HG02943 (cell line): ENCODE measurements at regions not wholly inside any gene's neighbourhood (a gene's known extent, or its start where the extent isn't known, plus 50 kb on each side); places are given as distances from the start of the nearest gene placed in this dataset.
A peak's percentile ranks its signal among the peaks of the same experiment; 100 is the strongest.

Experiments
- ATAC-seq: cut with Tn5 transposase; IDR thresholded peaks from one replicate; pipeline ENCODE4 v1.9.1; 2021; ENCODE audit warnings: mild to moderate bottlenecking, low read depth, moderate library complexity; ENCODE audit not compliant: unreplicated experiment

DNA sequence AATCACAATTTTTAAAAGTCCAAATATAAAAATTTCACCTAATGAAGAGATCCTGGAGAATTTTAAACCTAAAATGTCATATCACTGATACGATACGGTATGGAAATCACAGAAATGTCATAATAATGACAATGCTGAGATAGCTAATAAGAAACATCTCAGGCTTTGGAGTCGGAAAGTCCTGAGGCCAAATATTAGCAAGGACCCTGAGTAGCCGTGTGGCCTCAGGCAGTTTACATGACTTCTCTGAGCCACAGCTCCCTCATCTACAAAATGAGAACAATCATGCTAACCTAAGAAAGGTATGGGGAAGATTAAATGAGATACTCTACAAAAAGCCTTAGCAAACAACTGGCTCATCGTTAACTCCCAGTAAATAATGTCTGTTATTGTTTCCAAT, 100.9 kb upstream of the NEBL start:
- no peak for ATAC-seq

DNA sequence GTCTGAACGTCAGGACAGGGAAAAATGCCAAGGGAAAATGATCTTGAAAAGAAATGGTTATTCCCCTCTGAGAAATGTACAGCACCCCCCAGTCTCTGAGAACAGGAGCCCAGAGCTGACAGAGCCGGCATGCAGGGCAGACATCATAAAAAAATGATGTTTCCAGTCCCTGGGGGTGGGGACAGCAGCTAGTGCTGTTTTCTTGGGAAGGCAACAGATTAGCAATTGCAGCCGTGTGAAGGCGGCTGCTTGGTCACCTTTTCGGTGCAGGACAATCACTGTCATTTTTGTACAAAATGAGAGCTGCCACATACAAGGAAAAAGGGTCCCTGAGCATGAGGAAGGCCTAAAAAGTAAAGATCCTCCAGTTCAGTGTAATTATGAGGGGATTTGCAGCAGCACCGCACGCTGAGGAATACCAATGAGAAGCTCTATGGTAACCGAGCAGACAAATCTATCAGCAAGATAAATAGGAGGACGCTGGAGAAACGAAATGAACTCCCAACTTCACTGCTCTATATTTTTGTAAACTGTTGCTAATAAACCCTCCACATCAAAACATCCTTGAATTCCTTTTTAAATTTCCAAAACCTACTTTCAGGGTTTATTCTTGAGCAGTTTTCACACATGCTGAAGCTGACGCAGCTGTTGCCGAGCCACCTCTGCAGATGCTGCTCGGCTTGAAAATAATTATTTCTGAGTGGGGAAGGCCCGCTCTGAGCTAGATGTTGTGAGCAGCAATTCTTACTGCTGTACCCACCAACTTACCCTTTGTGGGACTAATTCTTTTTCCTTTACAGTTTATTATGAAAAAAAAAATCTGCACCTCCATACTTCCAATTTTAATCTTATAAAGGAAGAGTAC, 98.2 kb upstream of the NEBL start:
- no peak for ATAC-seq

DNA sequence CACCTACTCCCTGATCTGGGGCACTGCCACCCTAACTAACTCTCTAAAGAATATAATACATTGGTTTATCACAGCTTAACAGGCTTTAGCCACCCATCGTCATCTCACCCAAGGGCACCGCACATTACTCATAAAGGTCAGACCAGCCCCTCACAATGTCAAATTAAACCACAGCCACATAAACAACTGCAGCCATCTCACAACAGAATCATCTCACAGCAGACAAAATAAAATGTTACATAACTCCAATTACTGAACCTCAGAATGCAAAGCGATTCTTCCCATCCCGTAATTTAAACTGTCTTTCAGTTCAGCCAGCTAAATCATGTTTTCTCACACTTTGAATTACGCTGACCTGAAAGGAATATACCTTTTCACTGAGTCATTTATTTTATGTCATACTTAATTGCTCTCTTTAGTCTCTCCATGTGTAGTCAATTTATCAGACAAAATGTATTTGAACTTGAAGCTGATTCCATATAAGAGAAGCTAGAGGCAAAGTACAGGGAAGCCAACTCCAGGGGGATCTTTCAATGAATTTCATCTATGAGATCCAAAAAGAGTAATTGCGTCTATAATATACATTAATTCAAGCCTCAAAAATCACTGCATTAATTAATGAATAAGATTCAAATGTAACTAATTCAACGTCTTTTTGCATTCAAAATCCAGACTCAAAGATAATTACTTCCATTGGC, 96.9 kb upstream of the NEBL start:
- ATAC-seq = no peak

DNA sequence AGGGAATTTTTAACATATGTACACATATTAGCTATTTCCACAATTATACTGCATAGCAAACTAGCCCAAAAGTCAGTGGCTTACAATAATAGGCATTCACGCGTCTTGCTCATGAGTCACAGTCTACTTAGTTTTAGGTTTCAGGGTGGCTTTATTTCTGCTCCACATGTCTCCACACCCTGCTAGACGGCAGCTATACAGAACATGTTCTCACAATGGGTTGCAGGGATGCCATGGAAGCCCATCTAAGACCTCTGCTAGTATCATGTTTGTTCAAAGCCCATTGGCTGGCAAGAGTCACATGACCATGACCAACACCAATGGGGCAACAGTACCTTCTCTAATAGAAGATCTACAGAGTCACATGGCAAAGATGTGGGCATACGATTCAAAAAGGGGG, 96.3 kb upstream of the NEBL start:
- no peak for ATAC-seq

DNA sequence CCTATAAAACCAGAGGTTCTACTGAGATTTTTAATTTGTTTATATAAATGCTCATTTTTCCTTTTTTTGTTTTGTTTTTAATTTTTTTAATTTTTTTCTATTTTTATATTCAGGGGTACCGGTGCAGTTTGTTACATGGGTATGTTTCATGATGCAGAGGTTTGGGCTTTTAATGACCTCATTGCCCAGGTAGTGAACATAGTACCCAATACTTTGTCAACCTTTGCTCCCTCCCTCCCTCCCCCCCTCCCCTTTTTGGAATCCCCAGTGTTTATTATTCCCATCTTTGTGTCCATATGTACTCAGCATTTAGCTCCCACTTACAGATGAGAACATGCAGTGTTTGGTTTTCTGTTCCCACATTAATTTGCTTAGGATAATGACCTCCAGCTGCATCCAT, 94.4 kb upstream of the NEBL start:
- ATAC-seq = no peak

DNA sequence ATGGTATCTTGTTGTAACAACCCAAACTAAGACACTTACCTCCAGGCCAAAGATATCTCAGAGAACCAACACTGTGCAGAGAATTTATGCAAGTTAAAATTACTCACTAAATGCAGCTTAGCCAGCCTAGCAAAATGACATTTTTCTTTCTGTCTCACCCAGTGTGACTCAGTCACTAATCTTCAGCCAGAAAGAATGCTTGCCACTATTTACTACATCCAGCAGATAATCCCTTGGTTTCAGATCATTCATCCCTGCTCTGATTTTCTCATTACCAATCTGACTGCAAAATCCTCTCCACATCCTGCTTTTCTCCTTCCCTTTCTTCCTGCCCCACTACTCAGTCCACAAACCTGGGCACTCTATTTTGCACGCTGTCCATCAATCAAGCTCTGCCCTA, 93.5 kb upstream of the NEBL start:
- no peak for ATAC-seq

DNA sequence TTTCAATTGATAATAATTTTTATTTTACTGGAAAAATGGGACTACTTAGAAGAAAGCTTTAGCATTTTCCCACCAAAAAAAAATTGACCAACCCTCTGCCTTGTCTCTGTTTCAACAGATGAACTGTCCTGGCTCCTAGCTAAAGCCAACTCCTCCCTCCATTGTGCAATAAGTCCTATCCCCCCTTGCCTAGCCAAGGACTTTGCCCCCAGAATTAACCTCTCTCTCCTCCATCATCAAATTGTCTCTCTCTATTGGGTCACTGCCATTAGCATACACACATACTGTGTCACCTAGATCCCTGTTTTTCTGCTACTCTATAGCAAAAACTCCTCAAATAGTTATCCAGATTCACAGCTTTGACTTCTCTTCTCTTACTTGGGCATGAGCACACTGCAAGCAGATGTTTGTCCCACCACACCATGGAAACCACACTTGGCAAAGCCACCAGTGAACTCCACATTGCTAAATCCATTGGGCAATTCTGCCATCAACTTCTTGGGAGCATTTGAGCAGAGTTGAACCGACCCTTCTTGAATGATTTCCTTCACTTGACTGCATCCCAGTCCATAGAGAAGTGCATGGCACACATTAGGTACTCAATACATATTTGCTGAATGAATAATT, 91.4 kb upstream of the NEBL start:
- no peak for ATAC-seq

DNA sequence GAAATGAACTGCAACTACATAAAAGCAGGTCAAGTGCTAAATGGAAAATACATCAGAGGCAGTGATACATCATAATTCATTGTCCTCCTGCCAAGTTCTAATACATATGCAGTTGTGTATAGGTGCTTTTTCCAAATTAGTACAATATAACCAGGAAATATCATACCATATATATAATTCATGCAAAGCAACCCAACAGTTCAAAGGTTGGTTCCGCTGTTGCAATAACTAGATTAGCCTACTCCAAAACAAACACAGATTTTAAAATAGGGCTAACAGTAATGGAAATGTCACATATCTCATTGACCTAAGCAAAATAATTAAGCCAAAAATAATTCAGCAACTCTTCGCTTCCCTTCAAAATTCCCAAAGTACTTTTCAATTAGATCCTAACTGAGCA, 88.9 kb upstream of the NEBL start:
- ATAC-seq = no peak

DNA sequence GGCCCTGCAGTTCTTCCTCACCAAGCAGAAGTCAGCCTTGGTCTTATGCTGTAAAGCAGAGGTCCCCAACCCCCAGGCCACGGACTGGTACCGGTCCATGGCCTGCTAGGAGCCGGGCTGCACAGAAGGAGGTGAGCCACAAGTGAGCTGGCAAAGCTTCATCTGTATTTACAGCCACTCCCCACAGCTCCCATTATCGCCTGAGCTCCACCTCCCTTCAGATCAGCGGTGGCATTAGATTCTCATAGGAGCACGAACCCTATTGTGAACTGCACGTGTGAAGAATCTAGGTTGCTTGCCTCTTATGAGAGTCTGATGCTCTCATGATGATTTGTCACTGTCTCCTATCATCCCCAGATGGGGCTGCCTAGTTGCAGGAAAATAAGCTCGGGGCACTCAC, 87.6 kb upstream of the NEBL start:
- no peak for ATAC-seq

DNA sequence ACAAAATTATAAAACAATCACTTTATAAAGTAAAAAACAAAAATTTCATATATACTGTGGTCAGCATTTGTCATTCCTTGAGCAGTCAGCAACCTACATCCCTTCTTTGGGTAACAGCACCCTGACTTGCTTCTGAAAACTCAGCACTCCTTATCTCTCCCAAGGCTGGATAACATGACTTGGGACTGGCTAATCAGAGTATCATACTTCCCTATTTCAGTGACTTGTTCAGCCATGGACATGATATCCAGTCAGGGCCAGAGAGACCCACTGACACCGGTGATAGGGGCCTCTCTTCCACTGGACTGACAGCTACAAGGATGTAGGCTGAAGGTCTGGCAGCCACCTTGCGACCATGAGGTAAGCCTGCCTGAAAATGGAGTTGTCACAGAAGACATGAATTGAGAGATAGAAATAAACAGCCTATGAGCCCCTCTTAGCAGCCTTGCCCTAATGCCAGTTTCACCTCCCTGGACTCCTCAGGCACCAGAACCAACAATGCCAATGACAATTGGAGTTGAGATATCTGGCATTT, 84.4 kb upstream of the NEBL start:
- ATAC-seq = no peak

DNA sequence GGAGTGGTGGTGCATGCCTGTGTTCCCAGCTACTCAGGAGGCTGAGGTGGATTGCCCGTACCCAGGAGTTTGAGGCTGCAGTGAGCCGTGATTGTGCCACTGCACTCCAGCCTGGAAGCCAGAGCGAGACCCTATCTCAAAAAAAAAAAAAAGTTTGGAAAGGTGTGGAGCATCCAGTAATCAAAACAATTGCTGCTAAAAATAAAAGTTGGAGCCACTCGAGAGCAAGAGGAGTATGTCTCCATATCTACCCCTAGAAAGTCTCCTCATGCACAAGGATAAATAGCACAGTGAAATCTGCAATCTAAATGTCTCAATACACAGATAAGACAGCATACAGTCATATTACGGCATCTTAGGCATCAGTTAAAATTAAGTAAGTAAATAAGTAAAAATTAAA, 81.5 kb upstream of the NEBL start:
- no peak for ATAC-seq

DNA sequence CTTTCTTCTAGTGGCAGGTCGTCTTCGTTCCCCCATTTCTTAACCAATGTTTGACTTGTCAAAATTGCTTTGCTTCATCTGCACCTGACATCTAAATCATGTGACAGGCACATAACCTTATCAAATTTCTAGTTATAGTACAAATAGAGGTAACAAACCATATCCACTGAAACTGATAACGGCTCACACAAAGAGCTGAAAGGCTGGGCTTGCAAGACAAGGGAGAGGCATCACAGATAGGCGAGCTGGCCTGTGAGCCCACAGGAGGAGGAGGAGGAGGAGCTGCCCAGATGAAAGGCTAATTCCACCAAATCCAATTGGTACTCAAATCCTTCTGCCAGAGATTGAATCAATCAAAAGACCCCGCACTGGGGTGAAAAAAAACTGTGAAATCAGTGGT, 80.2 kb upstream of the NEBL start:
- ATAC-seq = no peak

DNA sequence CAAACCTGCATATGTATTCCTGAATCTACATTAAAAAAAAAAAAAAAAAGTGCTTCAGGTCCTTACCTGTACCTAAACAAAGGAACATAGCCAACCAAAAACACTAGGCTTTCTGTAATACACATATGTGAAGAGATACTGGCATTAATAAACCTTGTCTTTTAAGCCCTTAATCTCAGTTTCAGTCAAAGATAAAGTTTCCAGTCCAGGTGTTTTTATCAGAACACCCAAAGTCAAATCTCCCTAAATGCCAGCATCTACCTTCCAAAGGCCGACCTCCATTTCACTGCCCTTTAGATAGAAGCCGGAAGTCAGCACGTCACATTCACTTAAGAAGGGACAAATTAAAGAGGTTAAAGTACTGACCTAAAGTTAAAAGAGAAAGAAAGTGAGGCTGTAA, 79.8 kb upstream of the NEBL start:
- ATAC-seq = no peak

DNA sequence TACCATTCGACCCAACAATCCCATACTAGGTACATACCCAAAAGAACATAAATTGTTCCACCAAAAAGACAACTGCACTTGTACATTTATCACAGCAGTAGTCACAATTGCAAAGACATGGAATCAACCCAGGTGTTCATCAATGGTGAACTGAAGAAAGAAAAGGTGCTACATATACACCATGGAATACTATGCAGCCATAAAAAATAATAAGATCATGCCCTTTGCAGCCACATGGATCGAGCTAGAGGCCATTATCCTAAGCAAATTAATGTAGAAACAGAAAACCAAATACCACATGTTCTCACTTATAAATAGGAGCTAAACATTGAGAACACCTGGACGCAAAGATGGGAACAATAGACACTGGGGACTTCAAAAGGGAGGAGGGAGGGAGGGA, 79.3 kb upstream of the NEBL start:
- no peak for ATAC-seq

DNA sequence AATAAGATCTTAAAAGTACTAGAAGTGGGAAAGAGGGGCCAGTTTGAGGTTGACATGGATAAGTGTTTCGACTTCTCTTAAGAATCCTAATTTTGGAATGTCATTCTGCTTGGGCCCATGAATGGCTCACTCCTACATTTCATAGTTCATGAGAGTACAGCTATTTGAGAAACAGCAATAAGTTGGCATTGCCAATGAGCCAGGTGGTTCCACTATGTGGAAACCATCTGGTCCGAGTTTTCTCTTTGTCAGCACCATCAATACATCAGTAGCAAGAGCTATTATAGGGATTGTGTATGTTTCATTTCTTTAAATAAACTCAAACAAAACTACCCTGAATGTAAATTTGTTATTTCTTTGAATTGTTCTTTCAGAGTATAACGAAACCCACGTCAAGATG, 78.1 kb upstream of the NEBL start:
- ATAC-seq = no peak

DNA sequence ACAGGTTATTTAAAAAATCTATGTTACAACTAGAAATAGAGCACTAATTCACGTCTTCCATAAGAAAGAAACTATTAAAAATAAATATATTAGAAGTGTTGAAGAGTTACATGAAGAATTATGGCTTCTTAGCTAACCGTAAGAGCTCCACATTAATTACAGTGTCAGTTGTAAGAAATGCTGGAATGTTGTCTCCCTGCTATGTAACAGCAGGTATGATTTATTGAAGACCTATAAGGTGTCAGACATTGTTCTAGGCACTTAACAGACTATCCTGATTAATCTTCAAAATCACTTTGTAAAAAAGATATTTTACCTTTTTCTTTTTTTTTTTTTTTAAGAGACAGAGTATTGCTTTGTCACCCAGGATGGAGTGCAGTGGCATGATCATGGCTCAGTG, 75.8 kb upstream of the NEBL start:
- ATAC-seq = no peak

DNA sequence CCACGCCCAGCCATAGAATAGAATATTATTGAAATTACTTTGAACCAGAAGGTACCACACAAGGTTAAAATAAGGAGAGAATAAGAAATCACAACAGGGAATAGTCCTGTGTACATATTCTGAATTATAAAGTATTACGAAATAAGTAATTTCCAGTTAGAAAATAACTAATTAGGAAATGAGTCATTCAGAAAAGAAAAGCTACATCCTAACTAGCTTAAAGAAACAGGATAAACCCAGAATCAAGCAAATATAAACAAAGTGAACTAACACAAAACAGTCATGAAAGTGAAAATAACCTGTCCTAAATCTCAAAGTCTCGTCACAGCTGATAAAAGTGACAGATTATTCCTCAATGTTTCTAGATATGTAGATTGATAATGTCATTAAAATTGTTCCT, 74.8 kb upstream of the NEBL start:
- ATAC-seq = no peak

DNA sequence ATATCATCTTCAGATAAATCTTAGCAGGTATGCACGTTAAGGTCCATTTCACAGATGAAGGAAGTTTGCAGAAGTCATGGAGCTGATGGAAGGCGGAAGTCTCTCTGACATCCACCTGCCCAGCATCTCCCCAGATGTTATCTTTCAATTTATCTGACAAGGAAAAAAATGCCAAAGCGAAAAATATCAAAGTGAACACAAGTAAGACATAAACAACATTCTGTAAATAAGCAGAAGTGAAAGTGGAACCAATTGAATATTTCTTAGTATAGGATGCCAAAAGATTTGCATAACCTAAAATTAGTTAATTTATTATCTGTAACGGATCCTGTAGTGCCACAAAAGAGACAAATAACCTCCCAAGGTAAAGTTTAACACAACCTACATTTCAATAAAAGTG, 73.6 kb upstream of the NEBL start:
- peak; percentile 96 for ATAC-seq

DNA sequence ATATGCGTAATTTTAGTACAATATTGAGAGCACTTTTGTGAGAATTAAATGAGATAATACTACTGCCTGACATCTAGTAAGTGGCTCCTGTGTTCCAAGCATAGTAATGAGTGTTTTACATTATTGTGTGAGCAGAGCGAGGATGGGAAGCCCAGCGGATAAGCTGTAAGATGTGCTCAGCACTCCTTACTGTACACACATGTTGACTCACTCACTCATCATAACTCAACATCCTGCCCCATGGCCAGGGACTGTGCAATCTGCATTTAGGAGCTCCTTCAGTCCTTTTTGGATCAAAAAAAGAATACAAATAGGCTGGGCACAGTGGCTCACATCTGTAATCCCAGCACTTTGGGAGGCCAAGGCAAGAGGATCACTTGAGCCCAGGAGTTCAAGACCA, 72.9 kb upstream of the NEBL start:
- ATAC-seq = peak; percentile 7

DNA sequence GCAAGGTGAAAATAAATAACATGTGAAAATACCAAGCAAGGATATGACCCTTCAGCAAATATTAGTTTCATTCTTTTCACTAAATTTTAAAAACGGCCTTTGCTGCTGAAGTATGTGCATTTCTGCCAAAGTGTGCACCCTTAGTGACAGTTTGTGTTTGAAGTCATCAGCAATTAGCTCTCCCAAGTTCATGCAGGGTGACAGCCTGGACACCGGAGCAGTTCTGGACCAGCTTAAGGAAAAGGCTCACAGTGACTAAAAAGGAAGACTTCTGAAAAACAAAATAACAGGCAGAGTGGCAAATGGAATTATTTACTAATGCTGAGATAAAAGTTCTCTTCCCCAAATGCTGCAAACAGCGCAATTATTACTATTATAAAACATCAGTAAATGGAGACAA, 69.3 kb upstream of the NEBL start:
- no peak for ATAC-seq
